ENCODE measurements at regions not wholly inside any gene's neighbourhood (a gene's known extent, or its start where the extent isn't known, plus 50 kb on each side); places are given as distances from the start of the nearest gene placed in this dataset.
"Not testable (repeated sequence)": the region's sequence is repeated elsewhere in the genome, so short reads cannot be mapped to it uniquely, and the experiment has no call there.

GRCh38 chr7:128561116-128561722, 84.7 kb downstream of the METTL2B start:
- H3K27ac Mint-ChIP-seq, H3K4me3 Mint-ChIP-seq: not testable (repeated sequence)

DNA sequence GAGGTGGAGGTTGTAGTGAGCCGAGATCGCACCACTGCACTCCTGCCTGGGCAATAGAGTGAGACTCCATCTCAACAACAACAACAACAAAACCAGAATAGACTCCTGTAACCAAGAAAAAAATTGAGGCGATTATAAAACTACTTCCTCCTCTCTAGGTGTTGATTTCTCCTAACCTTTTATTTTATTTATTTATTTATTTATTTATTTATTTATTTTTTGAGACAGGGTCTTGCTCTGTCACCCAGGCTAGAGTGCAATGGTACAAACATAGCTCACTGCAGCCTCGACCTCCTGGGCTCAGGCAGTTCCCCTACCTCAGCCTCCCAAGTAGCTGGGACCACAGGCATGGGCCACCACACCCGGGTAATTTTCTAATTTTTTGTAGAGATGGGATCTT, 86.2 kb downstream of the METTL2B start:
- H3K27me3 Mint-ChIP-seq, H3K4me3 Mint-ChIP-seq: not testable (repeated sequence)
- peaks cover 33% of the 10 kb centered on the region for H3K4me1 Mint-ChIP-seq (ENCODE audit: low read depth)

More at GRCh38 chr7:128561116-128561722, 84.7 kb downstream of the METTL2B start:
- not testable (repeated sequence) for H3K36me3 Mint-ChIP-seq; H3K9me3 Mint-ChIP-seq (ENCODE audit: low read depth); H3K27me3 Mint-ChIP-seq
- peaks cover 37% of the 10 kb centered on the region for H3K4me1 Mint-ChIP-seq (ENCODE audit: low read depth)

DNA sequence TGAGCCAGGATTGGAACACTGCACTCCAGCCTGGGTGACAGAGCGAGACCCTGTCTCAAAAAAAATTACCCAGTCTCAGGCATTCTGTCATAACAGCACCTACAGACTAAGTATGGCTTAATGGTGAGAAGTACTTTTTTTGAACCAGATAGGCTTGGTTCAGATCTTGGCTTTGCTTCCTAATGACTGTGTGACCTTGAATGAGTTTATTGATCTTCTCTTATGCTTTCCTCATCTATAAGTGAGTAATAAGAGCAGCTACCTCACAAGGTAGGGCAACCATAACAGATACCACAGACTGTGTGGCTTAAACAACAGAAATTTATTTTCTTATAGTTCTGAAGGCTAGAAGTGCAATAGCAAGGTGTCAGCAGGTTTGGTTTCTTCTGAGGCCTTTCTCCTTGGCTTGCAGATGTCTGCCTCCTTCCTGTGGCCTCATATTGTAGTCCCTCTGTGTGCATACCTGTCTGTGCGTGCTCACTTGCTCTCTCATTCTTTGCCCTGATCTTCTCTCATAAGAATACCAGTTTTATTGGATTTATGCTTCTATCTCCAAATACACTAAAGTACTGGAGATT, 87.7 kb downstream of the METTL2B start:
- H3K4me3 Mint-ChIP-seq, H3K27me3 Mint-ChIP-seq, H3K36me3 Mint-ChIP-seq: not testable (repeated sequence)

More for the DNA sequence above, 86.2 kb downstream of the METTL2B start:
- H3K27ac Mint-ChIP-seq; H3K9me3 Mint-ChIP-seq (ENCODE audit: low read depth); H3K36me3 Mint-ChIP-seq: not testable (repeated sequence)

GRCh38 chr7:128564932-128565864, 88.7 kb downstream of the METTL2B start:
- H3K4me3 Mint-ChIP-seq, H3K36me3 Mint-ChIP-seq: not testable (repeated sequence)

More for the DNA sequence above, 87.7 kb downstream of the METTL2B start:
- not testable (repeated sequence) for H3K9me3 Mint-ChIP-seq (ENCODE audit: low read depth)
- peak overlapping the region; percentile 82 for H3K27ac Mint-ChIP-seq
- H3K4me1 Mint-ChIP-seq (ENCODE audit: low read depth), result peaks cover 31% of the 10 kb centered on the region

GRCh38 chr7:128575277-128575676, 96.8 kb upstream of the GARIN1A start:
- not testable (repeated sequence) for H3K4me3 Mint-ChIP-seq; H3K27ac Mint-ChIP-seq; H3K9me3 Mint-ChIP-seq (ENCODE audit: low read depth); H3K36me3 Mint-ChIP-seq; H3K4me1 Mint-ChIP-seq (ENCODE audit: low read depth); H3K27me3 Mint-ChIP-seq

More at GRCh38 chr7:128564932-128565864, 88.7 kb downstream of the METTL2B start:
- H3K27me3 Mint-ChIP-seq; H3K9me3 Mint-ChIP-seq (ENCODE audit: low read depth): not testable (repeated sequence)
- peak overlapping the region; percentile 82 for H3K27ac Mint-ChIP-seq
- H3K4me1 Mint-ChIP-seq (ENCODE audit: low read depth), result peaks cover 26% of the 10 kb centered on the region

DNA sequence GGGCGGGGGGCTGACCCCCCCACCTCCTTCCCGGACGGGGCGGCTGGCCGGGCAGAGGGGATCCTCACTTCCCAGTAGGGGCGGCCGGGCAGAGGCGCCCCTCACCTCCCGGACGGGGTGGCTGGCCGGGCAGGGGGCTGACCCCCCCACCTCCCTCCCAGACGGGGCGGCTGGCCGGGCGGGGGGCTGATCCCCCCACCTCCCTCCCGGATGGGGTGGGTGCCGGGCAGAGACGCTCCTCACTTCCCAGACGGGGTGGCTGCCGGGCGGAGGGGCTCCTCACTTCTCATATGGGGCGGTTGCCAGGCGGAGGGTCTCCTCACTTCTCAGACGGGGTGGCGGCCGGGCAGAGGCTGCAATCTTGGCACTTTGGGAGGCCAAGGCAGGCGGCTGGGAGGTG, 95.1 kb upstream of the GARIN1A start:
- H3K36me3 Mint-ChIP-seq; H3K4me3 Mint-ChIP-seq; H3K27me3 Mint-ChIP-seq; H3K9me3 Mint-ChIP-seq (ENCODE audit: low read depth); H3K27ac Mint-ChIP-seq; H3K4me1 Mint-ChIP-seq (ENCODE audit: low read depth): not testable (repeated sequence)

DNA sequence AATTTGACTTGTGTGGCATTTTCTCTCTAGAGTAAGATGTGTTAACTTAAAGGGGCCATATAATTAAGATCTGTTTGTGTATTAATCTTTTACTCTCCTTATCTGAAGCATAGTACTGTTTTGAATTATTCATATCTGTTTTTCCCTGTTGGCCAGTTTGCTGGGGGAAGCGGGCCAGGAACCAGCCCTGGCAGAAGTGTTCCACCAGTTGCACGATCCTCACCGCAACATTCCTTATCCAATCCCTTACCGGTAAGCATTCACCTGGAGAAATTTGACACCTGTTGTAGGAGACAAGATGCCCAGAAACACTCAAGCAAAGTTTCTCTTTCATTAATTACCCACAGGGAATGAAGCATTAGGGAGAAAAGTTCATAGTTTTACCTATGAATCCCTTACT, 92.2 kb upstream of the GARIN1A start:
- not testable (repeated sequence) for H3K4me1 Mint-ChIP-seq (ENCODE audit: low read depth); H3K36me3 Mint-ChIP-seq; H3K9me3 Mint-ChIP-seq (ENCODE audit: low read depth); H3K27me3 Mint-ChIP-seq; H3K4me3 Mint-ChIP-seq; H3K27ac Mint-ChIP-seq

DNA sequence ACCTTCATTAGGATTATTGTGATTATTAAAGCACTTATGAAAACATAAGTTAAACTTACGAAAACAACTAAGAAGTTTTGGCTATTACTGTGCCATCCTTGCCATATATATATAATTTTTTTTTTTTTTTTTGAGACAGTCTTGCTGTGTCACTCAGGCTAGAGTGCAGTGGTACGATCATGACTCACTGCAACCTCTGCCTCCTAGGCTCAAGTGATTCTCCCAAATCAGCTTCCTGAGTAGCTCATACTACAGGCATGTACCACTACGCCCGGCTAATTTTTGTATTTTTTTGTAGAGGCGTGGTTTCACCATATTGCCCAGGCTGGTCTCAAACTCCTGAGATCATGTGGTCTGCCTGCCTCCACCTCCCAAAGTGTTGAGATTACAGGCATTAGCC, 91.0 kb upstream of the GARIN1A start:
- H3K4me1 Mint-ChIP-seq (ENCODE audit: low read depth); H3K4me3 Mint-ChIP-seq; H3K36me3 Mint-ChIP-seq; H3K27me3 Mint-ChIP-seq; H3K9me3 Mint-ChIP-seq (ENCODE audit: low read depth); H3K27ac Mint-ChIP-seq: not testable (repeated sequence)

DNA sequence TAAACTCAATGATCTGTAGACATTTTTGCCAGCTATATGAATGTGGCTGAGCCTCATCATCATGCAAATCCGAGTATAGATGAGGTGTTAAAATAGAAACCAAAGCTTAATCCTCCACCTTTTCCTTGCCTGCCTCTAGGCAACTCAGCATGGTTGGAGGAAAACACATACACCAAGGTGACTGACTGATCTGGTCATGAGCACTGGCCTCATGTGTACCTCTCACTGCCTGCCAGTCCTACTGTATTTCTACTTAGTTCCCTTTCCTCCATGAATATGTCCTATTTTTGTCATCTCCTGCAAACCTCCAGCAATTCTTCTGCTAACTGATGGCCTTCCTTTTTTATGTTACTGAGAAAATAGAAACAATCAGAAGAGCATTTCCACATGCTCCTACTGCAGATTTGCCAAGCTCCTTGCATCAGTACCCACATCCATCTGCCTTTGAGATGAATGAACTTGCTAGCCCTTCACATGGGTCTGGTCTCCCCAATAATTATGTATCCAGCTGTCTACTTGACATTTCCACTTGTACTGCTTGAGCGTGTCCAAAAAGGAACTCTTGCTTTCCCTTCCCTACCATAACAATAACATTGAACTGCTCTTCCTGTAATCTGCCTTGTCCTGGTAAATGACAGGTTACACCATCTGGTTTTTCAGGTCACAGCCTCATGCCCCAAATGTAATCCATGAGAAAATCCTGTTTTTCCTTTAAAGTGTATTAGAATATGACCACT, 90.1 kb upstream of the GARIN1A start:
- not testable (repeated sequence) for H3K27ac Mint-ChIP-seq; H3K27me3 Mint-ChIP-seq; H3K36me3 Mint-ChIP-seq; H3K9me3 Mint-ChIP-seq (ENCODE audit: low read depth); H3K4me3 Mint-ChIP-seq; H3K4me1 Mint-ChIP-seq (ENCODE audit: low read depth)

GRCh38 chr7:128586715-128587114, 85.4 kb upstream of the GARIN1A start:
- H3K4me3 Mint-ChIP-seq; H3K9me3 Mint-ChIP-seq (ENCODE audit: low read depth); H3K36me3 Mint-ChIP-seq; H3K27me3 Mint-ChIP-seq; H3K27ac Mint-ChIP-seq: not testable (repeated sequence)
- H3K4me1 Mint-ChIP-seq (ENCODE audit: low read depth), result peaks cover 13% of the 10 kb centered on the region

DNA sequence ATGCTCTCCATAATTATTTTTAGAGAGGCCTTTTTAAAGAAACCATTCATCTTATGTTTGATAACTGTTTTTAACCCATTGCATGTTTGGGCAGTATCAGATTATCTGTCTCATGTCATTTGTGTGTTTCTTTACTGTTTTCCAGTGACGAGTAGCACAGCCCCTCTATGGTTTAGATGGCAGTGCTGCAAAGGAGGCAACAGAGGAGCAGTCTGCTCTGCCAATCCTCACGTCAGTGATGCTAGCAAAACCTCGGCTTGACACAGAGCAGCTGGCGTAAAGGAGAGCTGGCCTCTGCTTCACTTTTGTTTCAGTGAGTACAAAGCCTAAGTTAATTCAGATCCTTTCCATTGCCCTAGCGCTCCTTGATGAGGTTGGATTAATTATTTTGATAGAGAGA, 80.4 kb upstream of the GARIN1A start:
- H3K27me3 Mint-ChIP-seq, result no peaks in the 10 kb centered on the region
- no peaks in the 10 kb centered on the region for H3K9me3 Mint-ChIP-seq (ENCODE audit: low read depth)
- H3K4me3 Mint-ChIP-seq, result no peak overlapping the region
- H3K36me3 Mint-ChIP-seq, result peaks cover 5% of the 10 kb centered on the region
- peaks cover 8% of the 10 kb centered on the region for H3K4me1 Mint-ChIP-seq (ENCODE audit: low read depth)
- H3K27ac Mint-ChIP-seq, result no peak overlapping the region

DNA sequence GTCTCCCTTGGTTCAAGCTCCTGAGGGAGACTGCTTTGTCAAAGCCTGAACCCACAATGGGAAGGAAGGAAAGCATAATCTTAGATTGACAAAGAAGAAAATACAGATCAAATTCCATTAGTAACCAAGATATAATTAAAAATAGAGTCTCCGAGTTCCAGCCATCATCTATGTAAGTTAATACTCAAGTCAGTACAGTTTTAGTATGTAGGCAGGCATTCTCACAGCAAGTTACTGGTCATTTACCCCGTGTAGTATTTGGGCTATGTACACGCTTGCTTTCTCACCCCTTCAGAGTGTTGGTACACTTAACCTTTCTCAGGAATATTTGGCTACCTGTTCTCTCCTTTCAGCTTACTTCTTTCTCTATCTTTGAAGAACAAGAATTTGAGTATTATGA, 79.9 kb upstream of the GARIN1A start:
- not testable (repeated sequence) for H3K4me1 Mint-ChIP-seq (ENCODE audit: low read depth); H3K27ac Mint-ChIP-seq; H3K9me3 Mint-ChIP-seq (ENCODE audit: low read depth); H3K36me3 Mint-ChIP-seq; H3K4me3 Mint-ChIP-seq; H3K27me3 Mint-ChIP-seq

GRCh38 chr7:128594061-128594460, 78.0 kb upstream of the GARIN1A start:
- not testable (repeated sequence) for H3K4me1 Mint-ChIP-seq (ENCODE audit: low read depth); H3K9me3 Mint-ChIP-seq (ENCODE audit: low read depth); H3K4me3 Mint-ChIP-seq; H3K36me3 Mint-ChIP-seq; H3K27ac Mint-ChIP-seq; H3K27me3 Mint-ChIP-seq

- H3K36me3 Mint-ChIP-seq, result peaks cover 12% of the 10 kb centered on the region
- not testable (repeated sequence) for H3K4me1 Mint-ChIP-seq (ENCODE audit: low read depth)
These were observed 75.6 kb upstream of the GARIN1A start for GRCh38 chr7:128596336-128597128.

More at GRCh38 chr7:128596336-128597128, 75.6 kb upstream of the GARIN1A start:
- not testable (repeated sequence) for H3K27ac Mint-ChIP-seq; H3K9me3 Mint-ChIP-seq (ENCODE audit: low read depth); H3K4me3 Mint-ChIP-seq; H3K27me3 Mint-ChIP-seq

Data from activated naive CD8-positive, alpha-beta T cell (primary cell).